Thyroid gland (tissue), 4 donors: ENCODE measurements at regions not wholly inside any gene's neighbourhood (a gene's known extent, or its start where the extent isn't known, plus 50 kb on each side); places are given as distances from the start of the nearest gene placed in this dataset.
"Not testable (repeated sequence)": the region's sequence is repeated elsewhere in the genome, so short reads cannot be mapped to it uniquely, and the experiment has no call there.

Experiments
- DNase-seq, 2 donors: peaks; one replicate each; pipeline ENCODE4 v3.0.0-alpha.2; 2019
- H3K27ac ChIP-seq, 3 donors: fragments of 200-600 bp; sonication (generic); 1 replicate in 2 of 3; 2 replicates in 1 of 3; pipeline ENCODE4 v1.5.1; 2016 to 2019; ENCODE audit warnings: mild to moderate bottlenecking in 1 of 3, moderate library complexity in 1 of 3
- H3K27me3 ChIP-seq: fragments of 200-600 bp; sonication (generic); one replicate; pipeline ENCODE4 v1.5.1; 2019
- H3K36me3 ChIP-seq, 2 donors: fragments of 200-600 bp; sonication (generic); one replicate each; pipeline ENCODE4 v1.5.1; 2016 to 2019
- H3K4me1 ChIP-seq, 2 donors: fragments of 200-600 bp; sonication (generic); one replicate each; pipeline ENCODE4 v1.5.1; 2017 to 2019
- H3K4me3 ChIP-seq, 3 donors: fragments of 200-600 bp; sonication (generic); replicated peaks in 1 of 3; 1 replicate in 2 of 3; 2 replicates in 1 of 3; pipeline ENCODE4 v1.5.1; 2016; ENCODE audit warnings: mild to moderate bottlenecking in 1 of 3
- H3K9me3 ChIP-seq: fragments of 200-600 bp; sonication (generic); one replicate; pipeline ENCODE4 v1.5.1; 2017
- CTCF ChIP-seq, 6 experiments: fragments of 200-600 bp in 3 of 6; fragments of 450-650 bp in 3 of 6; sonication (generic) in 3 of 6; IDR thresholded peaks; one replicate each; pipeline ENCODE4 v1.5.1; 2016 to 2019; ENCODE audit warnings: antibody characterized with exemption in 6 of 6, mild to moderate bottlenecking in 2 of 6, inconsistent platforms in 1 of 6, moderate library complexity in 1 of 6
- WGBS, 2 donors: methylation state at CpG; one replicate each; pipeline ENCODE4 v1.1.5; 2017; 5-methylcytosine and 5-hydroxymethylcytosine counted together
- intact Hi-C: fragments of 100-400 bp; cut with DNase I; formaldehyde crosslinking; loops from one replicate; pipeline ENCODE4 v1.15.1; 2023

GRCh38 chr2:89112434-89112833 is 421.0 kb downstream of the RPIA start:
- 0% methylated on average over 1 of the region's 1 CpG for WGBS, 2 donors
- H3K4me3 ChIP-seq, H3K36me3 ChIP-seq, H3K9me3 ChIP-seq, H3K27me3 ChIP-seq, H3K27ac ChIP-seq, intact Hi-C loops, H3K4me1 ChIP-seq: not testable (repeated sequence)
- TF ChIP-seq CTCF (IDR thresholded peaks at IDR 0.05) = peak in 1 of 6 experiments; percentile 33
- DNase-seq = peak; percentile 1 to 3

DNA sequence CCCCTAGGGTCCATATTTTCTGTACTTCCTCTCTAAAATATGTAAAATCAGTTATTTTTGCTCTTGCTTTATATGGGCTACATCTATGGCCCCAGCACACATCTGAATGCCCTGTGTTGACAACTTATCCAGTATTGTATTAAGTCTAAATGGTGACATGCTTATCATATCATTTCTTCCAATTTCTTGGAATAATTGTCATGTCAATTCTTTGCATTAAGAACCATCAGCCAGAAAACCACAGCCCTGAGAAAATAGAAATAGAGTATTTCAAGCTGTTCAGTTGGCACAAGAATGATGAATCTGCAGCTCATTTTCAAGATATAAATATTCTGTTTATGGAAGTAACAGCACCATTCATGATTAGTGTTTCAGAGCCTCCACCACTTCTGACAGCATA is 421.8 kb downstream of the RPIA start:
- intact Hi-C loops, DNase-seq, H3K4me1 ChIP-seq, H3K9me3 ChIP-seq, H3K36me3 ChIP-seq, H3K27ac ChIP-seq, H3K4me3 ChIP-seq, H3K27me3 ChIP-seq: not testable (repeated sequence)

DNA sequence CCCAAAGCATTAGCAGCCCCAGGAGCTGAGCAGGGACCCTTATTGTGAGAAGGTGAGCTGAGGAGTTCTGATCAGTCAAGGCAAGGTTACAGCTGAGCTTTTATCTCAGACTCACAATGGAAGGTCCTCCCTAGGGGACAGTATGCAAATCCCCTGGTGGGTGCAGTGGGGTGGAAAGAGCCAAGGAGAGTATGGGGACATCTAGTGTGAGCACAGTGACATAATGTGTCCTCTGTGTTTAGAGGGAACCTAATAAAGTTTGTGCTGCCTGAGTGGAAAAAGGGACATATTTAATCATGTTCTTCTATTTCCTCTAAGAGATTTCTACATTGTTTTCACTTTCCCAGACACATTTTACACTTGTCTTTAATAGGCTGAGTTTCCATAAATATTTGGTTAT is 438.0 kb downstream of the RPIA start:
- DNase-seq, intact Hi-C loops: not testable (repeated sequence)

GRCh38 chr2:89130665-89131308 is 439.3 kb downstream of the RPIA start:
- intact Hi-C loops, H3K9me3 ChIP-seq, H3K36me3 ChIP-seq, DNase-seq, H3K27ac ChIP-seq, H3K4me3 ChIP-seq, H3K27me3 ChIP-seq, H3K4me1 ChIP-seq: not testable (repeated sequence)
- 83 to 89% methylated on average over 10 of the region's 10 CpGs for WGBS, 2 donors

More for the DNA sequence above, 438.0 kb downstream of the RPIA start:
- not testable (repeated sequence) for H3K4me1 ChIP-seq, H3K9me3 ChIP-seq, H3K4me3 ChIP-seq, H3K27me3 ChIP-seq, H3K36me3 ChIP-seq, H3K27ac ChIP-seq

DNA sequence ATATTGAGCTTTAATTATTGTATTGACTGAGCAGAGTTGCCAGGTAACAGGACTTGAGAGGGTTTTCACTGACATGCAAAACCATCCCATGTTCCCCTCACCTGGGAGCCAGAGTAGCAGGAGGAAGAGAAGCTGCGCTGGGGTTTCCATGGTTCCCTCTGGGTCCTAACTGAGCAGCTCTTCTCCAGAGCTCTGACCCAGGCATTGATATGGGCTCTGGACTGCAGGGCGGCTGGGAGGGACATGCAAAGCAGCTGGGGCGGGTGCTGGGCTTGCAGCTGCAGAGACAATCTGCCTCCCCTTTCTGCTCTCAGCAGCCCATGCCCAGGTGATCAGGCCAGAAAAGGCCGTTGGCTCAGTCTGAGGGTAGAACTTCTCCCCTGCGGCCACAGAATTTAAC is 451.5 kb downstream of the RPIA start:
- H3K27me3 ChIP-seq, H3K9me3 ChIP-seq, H3K36me3 ChIP-seq, H3K4me3 ChIP-seq, DNase-seq, H3K4me1 ChIP-seq, H3K27ac ChIP-seq, intact Hi-C loops: not testable (repeated sequence)
- WGBS, 2 donors = 45 to 53% methylated on average over 3 to 4 of the region's 5 CpGs

- H3K36me3 ChIP-seq, H3K27me3 ChIP-seq, H3K9me3 ChIP-seq, intact Hi-C loops, H3K4me1 ChIP-seq, DNase-seq, H3K27ac ChIP-seq, H3K4me3 ChIP-seq: not testable (repeated sequence)
- WGBS, 2 donors = 100% methylated on average over 1 of the region's 1 CpG
Observed at GRCh38 chr2:89145342-89145741, 453.9 kb downstream of the RPIA start.

DNA sequence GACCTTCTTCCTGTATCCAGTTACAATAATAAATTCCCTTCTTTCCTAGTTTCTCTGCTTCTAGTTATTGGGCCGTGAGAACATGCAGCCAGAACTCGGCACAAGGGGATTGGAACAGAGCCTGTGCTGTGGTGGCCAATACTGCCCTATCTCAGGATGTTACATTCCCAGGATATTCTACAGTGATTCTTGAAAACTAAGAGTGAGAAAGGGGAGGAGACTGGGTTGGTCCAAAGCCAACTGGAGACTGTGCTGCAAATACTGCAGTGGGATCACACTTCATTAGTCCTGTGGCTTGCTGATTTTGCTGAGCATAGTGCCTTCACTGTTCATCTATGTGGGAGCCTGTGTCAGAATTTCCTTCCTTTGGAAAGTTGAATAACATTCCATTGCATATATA is 456.8 kb downstream of the RPIA start:
- H3K27ac ChIP-seq, H3K4me3 ChIP-seq, H3K9me3 ChIP-seq, H3K4me1 ChIP-seq, intact Hi-C loops, H3K36me3 ChIP-seq, H3K27me3 ChIP-seq: not testable (repeated sequence)
- WGBS, 2 donors = 19 to 38% methylated on average over 2 of the region's 2 CpGs
- DNase-seq = peak; percentile 32

DNA sequence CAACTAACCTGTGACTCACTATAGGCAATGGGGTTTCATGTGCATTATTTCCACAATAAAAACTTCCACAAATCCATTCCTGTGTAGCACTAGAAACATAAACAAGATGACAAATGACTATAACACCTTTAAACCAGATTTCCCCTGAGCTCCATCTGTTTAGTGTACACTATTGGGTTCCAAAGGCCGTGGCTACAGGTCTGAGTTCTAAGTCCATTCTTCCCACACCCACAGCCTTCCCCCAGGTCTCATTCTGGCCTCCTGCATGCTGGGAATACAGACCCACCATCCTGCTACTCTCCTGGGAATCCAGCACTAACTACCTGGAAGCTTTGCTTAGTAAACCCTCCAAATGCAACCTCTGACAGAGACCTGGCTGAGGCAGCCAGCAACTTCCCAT is 460.2 kb downstream of the RPIA start:
- H3K36me3 ChIP-seq, intact Hi-C loops, H3K4me3 ChIP-seq, DNase-seq, H3K9me3 ChIP-seq, H3K27ac ChIP-seq, H3K27me3 ChIP-seq, H3K4me1 ChIP-seq: not testable (repeated sequence)
- 80 to 100% methylated on average over 1 of the region's 1 CpG for WGBS, 2 donors

- H3K36me3 ChIP-seq, intact Hi-C loops, H3K27me3 ChIP-seq, DNase-seq, H3K27ac ChIP-seq, H3K4me1 ChIP-seq, H3K9me3 ChIP-seq, H3K4me3 ChIP-seq: not testable (repeated sequence)
Observed at GRCh38 chr2:89152501-89152900, 461.0 kb downstream of the RPIA start.

DNA sequence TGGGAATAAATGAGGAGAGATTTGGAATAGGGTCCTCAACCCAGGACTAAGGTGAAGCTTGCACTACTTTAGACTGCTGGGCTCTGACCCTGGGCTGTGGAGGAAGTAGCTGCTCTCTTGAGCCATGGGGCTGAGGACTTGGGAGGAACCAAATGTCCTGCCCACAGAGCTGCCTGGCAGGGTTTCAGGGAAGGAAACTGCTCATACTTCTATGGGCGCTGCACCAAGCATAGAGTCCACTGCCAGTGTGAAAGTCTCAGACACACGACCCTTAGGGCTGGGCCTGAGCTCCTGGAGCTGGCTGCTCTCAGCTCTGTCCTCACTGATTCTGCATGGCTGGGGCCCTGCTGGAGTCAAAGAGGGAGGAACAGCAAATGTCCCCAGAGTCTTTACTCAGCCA is 461.7 kb downstream of the RPIA start:
- H3K36me3 ChIP-seq, intact Hi-C loops, H3K9me3 ChIP-seq, H3K4me3 ChIP-seq, H3K4me1 ChIP-seq, H3K27ac ChIP-seq, H3K27me3 ChIP-seq: not testable (repeated sequence)
- 0% methylated on average over 1 of the region's 2 CpGs; no CpG with 5 or more reads in 1 of the 2 donors for WGBS, 2 donors
- DNase-seq = peak; percentile 8 to 16
